ENCODE measurements at regions not wholly inside any gene's neighbourhood (a gene's known extent, or its start where the extent isn't known, plus 50 kb on each side); places are given as distances from the start of the nearest gene placed in this dataset.
A peak's percentile ranks its signal among the peaks of the same experiment; 100 is the strongest.

GRCh38 chr15:47013446-47013845 is 703.9 kb upstream of the SEMA6D start:
- Histone ChIP-seq H3K14ac (replicated peaks; ENCODE audit: low read depth, low read length) (no peak overlapping the region), H3K9me1 (ENCODE audit: insufficient read depth, low read length) (no peaks in the 10 kb centered on the region), H4K20me1 (ENCODE audit: insufficient read depth, low read length) (no peaks in the 10 kb centered on the region), H3K9ac (ENCODE audit: low read depth, low read length) (no peak overlapping the region), H3K36me3 (ENCODE audit: control insufficient read depth, insufficient read depth, low read length) (no peaks in the 10 kb centered on the region), H3K23ac (ENCODE audit: low read depth, low read length) (no peak overlapping the region), H2AK9ac (replicated peaks; ENCODE audit: low read depth, low read length, poor library complexity) (no peak overlapping the region), H4K91ac (ENCODE audit: insufficient read depth, low read depth, low read length) (no peak overlapping the region), H2BK120ac (ENCODE audit: low read depth, low read length) (no peak overlapping the region), H3K27me3 (ENCODE audit: control insufficient read depth, insufficient read depth, low read length) (no peaks in the 10 kb centered on the region), H3K27ac (ENCODE audit: insufficient read depth, low read length) (no peak overlapping the region), H2BK15ac (ENCODE audit: low read depth, low read length) (no peak overlapping the region), H3K4me1 (ENCODE audit: control insufficient read depth, insufficient read depth, low read length) (no peaks in the 10 kb centered on the region), H2AFZ (replicated peaks; ENCODE audit: low read length, poor library complexity) (no peak overlapping the region), H3K9me3 (ENCODE audit: control insufficient read depth, insufficient read depth, low read length) (peaks cover 14% of the 10 kb centered on the region), H2BK20ac (ENCODE audit: low read depth, low read length) (no peak overlapping the region), H2BK5ac (ENCODE audit: low read depth, low read length, poor library complexity, severe bottlenecking) (no peak overlapping the region), H3K79me1 (ENCODE audit: low read depth in 1 of 2, low read length in 2 of 2) (no peaks in the 10 kb centered on the region), H2AK5ac (ENCODE audit: low read depth, low read length) (no peak overlapping the region), H4K8ac (ENCODE audit: low read depth in 2 of 2, low read length in 2 of 2) (no peak overlapping the region), H4K5ac (ENCODE audit: low read depth, low read length) (no peak overlapping the region), H3K4me2 (ENCODE audit: low read depth, low read length) (no peak overlapping the region), H3K18ac (ENCODE audit: low read depth, low read length) (no peak overlapping the region), H3K4me3 (ENCODE audit: insufficient read depth, low read depth, low read length) (no peak overlapping the region), H3K56ac (ENCODE audit: extremely low read depth, insufficient read depth, low read length) (no peak overlapping the region), H3K4ac (ENCODE audit: low read depth, low read length) (no peak overlapping the region)
- peak; percentile 79 for TF ChIP-seq MAFK (IDR thresholded peaks at IDR 0.05; ENCODE audit: low read depth, low read length)
- TF ChIP-seq CTCF (conservative IDR thresholded peaks at IDR 0.05; ENCODE audit: low read depth, low read length), result no peak
- POLR2A ChIA-PET (ENCODE audit: unreplicated experiment), result no interaction called here
- no peak for DNase-seq
- BruUV-seq (replicated peaks), result no TSS peak
- no peak for ATAC-seq (ENCODE audit: low read depth)
- CTCF ChIA-PET, result no interaction called here
- dilution Hi-C loops (cut with HindIII; ENCODE audit: low sequenced_read_pairs, unreplicated experiment), result no loop called here
- in situ Hi-C loops (cut with MboI; ENCODE audit: low sequenced_read_pairs), result no loop called here
- intact Hi-C loops (cut with micrococcal nuclease), result no loop called here

All from IMR-90 (cell line).